Fibroblast of lung (primary cell): ENCODE measurements at regions not wholly inside any gene's neighbourhood (a gene's known extent, or its start where the extent isn't known, plus 50 kb on each side); places are given as distances from the start of the nearest gene placed in this dataset.

Source experiments
- CTCF ChIP-seq, 2 donors: IDR thresholded peaks in 1 of 2; conservative IDR thresholded peaks in 1 of 2; 1 replicate in 1 of 2; 2 replicates in 1 of 2; pipeline ENCODE4 v1.5.1; 2011 to 2012; ENCODE audit warnings: low read length in 2 of 2, control low read depth in 1 of 2, inconsistent platforms in 1 of 2, low read depth in 1 of 2, mild to moderate bottlenecking in 1 of 2
- EZH2 ChIP-seq: IDR thresholded peaks from 2 replicates; pipeline ENCODE4 v1.5.1; 2012; ENCODE audit warnings: low read length, control low read depth, mild to moderate bottlenecking; ENCODE audit errors: missing control alignments

GRCh38 chr1:22323846-22324504 lies 127.7 kb upstream of the ZBTB40 start:
- TF ChIP-seq CTCF (conservative IDR thresholded peaks at IDR 0.05 in 1 of 2, IDR thresholded peaks at IDR 0.05 in 1 of 2; ENCODE audit: low read depth in 1 of 2, low read length in 2 of 2) (no peak), EZH2 (no peak)
